Tibial nerve (tissue), 4 donors: ENCODE measurements at regions not wholly inside any gene's neighbourhood (a gene's known extent, or its start where the extent isn't known, plus 50 kb on each side); places are given as distances from the start of the nearest gene placed in this dataset.
"Not testable (repeated sequence)": the region's sequence is repeated elsewhere in the genome, so short reads cannot be mapped to it uniquely, and the experiment has no call there.

ENCODE experiments used
- DNase-seq, 2 donors: peaks; one replicate each; pipeline ENCODE4 v3.0.0-alpha.2; 2019; ENCODE audit warnings: low spot score in 2 of 2
- H3K27ac ChIP-seq, 4 donors: fragments of 200-600 bp; sonication (generic) in 3 of 4; one replicate each; pipeline ENCODE4 v1.5.1; 2017 to 2019; ENCODE audit warnings: mild to moderate bottlenecking in 1 of 4
- H3K27me3 ChIP-seq, 2 donors: fragments of 200-600 bp; sonication (generic) in 1 of 2; one replicate each; pipeline versions ENCODE4 v1.5.1 to v1.6.0; 2017 to 2019
- H3K36me3 ChIP-seq, 3 donors: fragments of 200-600 bp; sonication (generic); one replicate each; pipeline ENCODE4 v1.5.1; 2018 to 2019
- H3K4me1 ChIP-seq, 4 donors: fragments of 200-600 bp; sonication (generic) in 3 of 4; one replicate each; pipeline ENCODE4 v1.5.1; 2017 to 2019
- H3K4me3 ChIP-seq, 4 donors: fragments of 200-600 bp; sonication (generic) in 3 of 4; one replicate each; pipeline ENCODE4 v1.5.1; 2017 to 2019; ENCODE audit warnings: mild to moderate bottlenecking in 1 of 4, moderate library complexity in 1 of 4
- H3K9me3 ChIP-seq, 4 donors: fragments of 200-600 bp; sonication (generic) in 3 of 4; one replicate each; pipeline ENCODE4 v1.5.1; 2017 to 2019
- CTCF ChIP-seq, 5 experiments: fragments of 200-600 bp in 3 of 5; fragments of 450-650 bp in 2 of 5; sonication (generic) in 3 of 5; IDR thresholded peaks; one replicate each; pipeline ENCODE4 v1.5.1; 2016 to 2019; ENCODE audit warnings: antibody characterized with exemption in 5 of 5, mild to moderate bottlenecking in 3 of 5, moderate library complexity in 2 of 5
- EP300 ChIP-seq, 2 donors: sonication (generic); formaldehyde crosslinking; IDR thresholded peaks; one replicate each; pipeline ENCODE4 v1.6.1; 2017; ENCODE audit warnings: antibody characterized with exemption in 2 of 2, mild to moderate bottlenecking in 1 of 2
- POLR2A ChIP-seq, 2 donors: fragments of 450-650 bp; IDR thresholded peaks; one replicate each; pipeline ENCODE4 v1.6.1; 2017; ENCODE audit warnings: antibody characterized with exemption in 2 of 2, mild to moderate bottlenecking in 2 of 2, moderate library complexity in 2 of 2
- WGBS, 2 donors: methylation state at CpG; one replicate each; pipeline ENCODE4 v1.1.5; 2018; 5-methylcytosine and 5-hydroxymethylcytosine counted together

- Histone ChIP-seq H3K4me1 (no peaks in the 10 kb centered on the region), H3K9me3 (peaks cover 0 to 9% (median 0%) of the 10 kb centered on the region in 4 donors), H3K27me3 (no peaks in the 10 kb centered on the region), H3K36me3 (no peaks in the 10 kb centered on the region), H3K27ac (no peak overlapping the region), H3K4me3 (no peak overlapping the region)
- WGBS, 2 donors = 69 to 82% methylated on average over 2 of the region's 2 CpGs
- TF ChIP-seq CTCF (IDR thresholded peaks at IDR 0.05) = no peak
- TF ChIP-seq EP300 (IDR thresholded peaks at IDR 0.05) = no peak
- no peak for TF ChIP-seq POLR2A (IDR thresholded peaks at IDR 0.05)
- no peak for DNase-seq
Observed at GRCh38 chr12:30564394-30564793, 131.3 kb downstream of the IPO8 start.

DNA sequence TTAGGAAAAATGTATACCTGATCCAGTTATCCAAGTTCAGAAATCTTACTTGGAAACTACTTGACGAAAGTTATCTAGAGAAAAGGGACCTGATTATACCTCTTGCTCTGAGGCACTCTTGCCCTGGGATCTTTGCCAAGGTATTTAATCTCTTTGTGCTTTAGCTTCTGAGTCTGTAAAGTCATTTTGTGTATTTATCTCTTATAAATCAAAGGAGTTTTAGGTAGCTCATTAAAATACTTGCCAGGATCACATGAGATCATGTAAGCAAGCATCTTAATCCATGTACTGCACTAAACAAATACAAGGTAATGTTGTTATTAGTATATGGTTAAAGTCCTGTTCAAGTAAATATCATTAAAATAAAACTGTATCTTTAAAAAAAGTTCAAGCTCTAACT lies 147.5 kb downstream of the IPO8 start:
- H3K4me3 ChIP-seq = no peak overlapping the region
- no peak overlapping the region for H3K27ac ChIP-seq
- no peaks in the 10 kb centered on the region for H3K27me3 ChIP-seq
- DNase-seq = no peak
- TF ChIP-seq POLR2A (IDR thresholded peaks at IDR 0.05) (no peak), CTCF (IDR thresholded peaks at IDR 0.05) (no peak), EP300 (IDR thresholded peaks at IDR 0.05) (no peak)
- H3K36me3 ChIP-seq = no peaks in the 10 kb centered on the region
- peaks cover 0 to 20% (median 0%) of the 10 kb centered on the region in 4 donors for H3K9me3 ChIP-seq
- no peaks in the 10 kb centered on the region for H3K4me1 ChIP-seq
- 75 to 86% methylated on average over 1 of the region's 1 CpG for WGBS, 2 donors

- no peak overlapping the region for H3K27ac ChIP-seq
- H3K9me3 ChIP-seq = peaks cover 0 to 26% (median 3%) of the 10 kb centered on the region in 4 donors
- 82 to 94% methylated on average over 4 of the region's 4 CpGs for whole genome bisulfite sequencing, 2 donors
- no peaks in the 10 kb centered on the region for H3K36me3 ChIP-seq
- TF ChIP-seq POLR2A (IDR thresholded peaks at IDR 0.05) (no peak), CTCF (IDR thresholded peaks at IDR 0.05) (no peak), EP300 (IDR thresholded peaks at IDR 0.05) (no peak)
- DNase-seq = no peak
- H3K4me1 ChIP-seq = no peaks in the 10 kb centered on the region
- H3K27me3 ChIP-seq = no peaks in the 10 kb centered on the region
- no peak overlapping the region for H3K4me3 ChIP-seq
Observed at GRCh38 chr12:30546121-30546520, 149.5 kb downstream of the IPO8 start.

DNA sequence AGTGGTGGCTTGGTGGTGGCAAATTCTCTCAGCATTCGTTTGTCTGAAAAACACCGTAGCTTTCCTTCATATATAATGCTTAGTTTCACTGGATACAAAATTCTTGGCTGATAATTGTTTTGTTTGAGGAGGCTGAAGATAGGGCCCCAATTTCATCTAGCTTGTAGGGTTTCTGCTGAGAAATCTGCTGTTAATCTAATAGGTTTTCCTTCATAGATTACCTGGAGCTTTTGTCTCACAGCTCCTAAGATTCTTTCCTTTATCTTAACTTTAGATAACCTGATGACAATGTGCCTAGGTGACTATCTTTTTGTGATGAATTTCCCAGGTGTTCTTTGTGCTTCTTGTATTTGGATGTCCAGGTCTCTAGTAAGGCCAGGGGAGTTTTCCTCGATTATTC lies 151.0 kb downstream of the IPO8 start:
- not testable (repeated sequence) for H3K4me3 ChIP-seq, DNase-seq, H3K27me3 ChIP-seq, H3K4me1 ChIP-seq, H3K36me3 ChIP-seq, H3K27ac ChIP-seq
- whole genome bisulfite sequencing, 2 donors = 92 to 94% methylated on average over 3 of the region's 3 CpGs
- peaks cover 0 to 30% (median 4%) of the 10 kb centered on the region in 4 donors for H3K9me3 ChIP-seq

DNA sequence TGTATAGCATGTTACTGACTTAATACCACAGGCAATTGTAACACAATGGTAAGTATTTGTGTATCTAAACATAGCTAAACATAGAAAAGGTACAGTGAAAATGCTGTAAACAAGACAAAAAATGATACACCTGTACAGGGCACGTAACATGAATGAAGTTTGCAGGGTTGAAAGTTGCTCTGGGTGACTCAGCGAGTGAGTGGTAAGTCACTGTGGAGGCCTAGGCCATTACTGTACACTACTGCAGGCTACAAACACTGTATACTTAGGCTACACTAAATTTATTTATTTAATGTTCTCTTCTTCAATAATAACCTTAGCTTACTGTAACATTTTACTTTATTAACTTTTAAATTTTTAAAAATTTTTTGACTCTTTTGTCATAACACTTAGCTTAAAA lies 158.4 kb downstream of the IPO8 start:
- WGBS, 2 donors = 91 to 97% methylated on average over 2 of the region's 2 CpGs
- DNase-seq = no peak
- Histone ChIP-seq H3K4me3 (no peak overlapping the region), H3K4me1 (peaks cover 0 to 17% (median 0%) of the 10 kb centered on the region in 4 donors), H3K27me3 (no peaks in the 10 kb centered on the region), H3K27ac (no peak overlapping the region), H3K36me3 (no peaks in the 10 kb centered on the region), H3K9me3 (peaks cover 0 to 10% (median 4%) of the 10 kb centered on the region in 4 donors)
- no peak for TF ChIP-seq POLR2A (IDR thresholded peaks at IDR 0.05)
- TF ChIP-seq EP300 (IDR thresholded peaks at IDR 0.05) = no peak
- no peak for TF ChIP-seq CTCF (IDR thresholded peaks at IDR 0.05)
